ENCODE measurements at regions not wholly inside any gene's neighbourhood (a gene's known extent, or its start where the extent isn't known, plus 50 kb on each side); places are given as distances from the start of the nearest gene placed in this dataset.

DNA sequence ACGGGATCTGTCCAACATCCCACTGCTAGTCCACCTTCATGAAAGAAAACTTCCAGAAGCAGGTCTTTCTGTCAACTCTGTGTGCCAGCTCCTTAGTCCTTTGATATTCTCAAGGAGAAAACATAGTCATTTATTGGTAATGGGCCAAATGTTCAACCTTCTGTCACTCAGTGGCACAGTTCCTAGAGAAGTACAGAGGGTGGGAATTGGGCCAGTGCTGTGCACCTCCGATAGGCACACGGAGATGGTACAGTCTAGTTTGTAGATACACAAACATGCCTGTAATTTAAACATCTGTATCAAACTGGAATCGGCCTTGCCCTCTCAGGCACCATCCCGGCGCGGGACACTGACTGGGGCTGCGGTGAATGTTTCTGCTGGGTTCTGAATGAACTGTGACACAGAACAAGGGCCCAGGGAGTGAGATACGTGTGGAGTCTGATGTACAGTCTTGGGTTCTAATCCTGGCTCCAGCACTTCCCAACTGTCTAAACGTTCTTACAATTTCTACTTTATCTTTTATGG lies 213.9 kb upstream of the SHH start:
- TF ChIP-seq, protein P1, sequence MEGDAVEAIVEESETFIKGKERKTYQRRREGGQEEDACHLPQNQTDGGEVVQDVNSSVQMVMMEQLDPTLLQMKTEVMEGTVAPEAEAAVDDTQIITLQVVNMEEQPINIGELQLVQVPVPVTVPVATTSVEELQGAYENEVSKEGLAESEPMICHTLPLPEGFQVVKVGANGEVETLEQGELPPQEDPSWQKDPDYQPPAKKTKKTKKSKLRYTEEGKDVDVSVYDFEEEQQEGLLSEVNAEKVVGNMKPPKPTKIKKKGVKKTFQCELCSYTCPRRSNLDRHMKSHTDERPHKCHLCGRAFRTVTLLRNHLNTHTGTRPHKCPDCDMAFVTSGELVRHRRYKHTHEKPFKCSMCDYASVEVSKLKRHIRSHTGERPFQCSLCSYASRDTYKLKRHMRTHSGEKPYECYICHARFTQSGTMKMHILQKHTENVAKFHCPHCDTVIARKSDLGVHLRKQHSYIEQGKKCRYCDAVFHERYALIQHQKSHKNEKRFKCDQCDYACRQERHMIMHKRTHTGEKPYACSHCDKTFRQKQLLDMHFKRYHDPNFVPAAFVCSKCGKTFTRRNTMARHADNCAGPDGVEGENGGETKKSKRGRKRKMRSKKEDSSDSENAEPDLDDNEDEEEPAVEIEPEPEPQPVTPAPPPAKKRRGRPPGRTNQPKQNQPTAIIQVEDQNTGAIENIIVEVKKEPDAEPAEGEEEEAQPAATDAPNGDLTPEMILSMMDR (IDR thresholded peaks at IDR 0.05; ENCODE audit: low read depth, low read length, missing input control) = no peak
- TF ChIP-seq RAD21 (IDR thresholded peaks at IDR 0.05) (no peak), YY1 (IDR thresholded peaks at IDR 0.05) (no peak), JUND (IDR thresholded peaks at IDR 0.05) (no peak)
- TF ChIP-seq, protein P2, sequence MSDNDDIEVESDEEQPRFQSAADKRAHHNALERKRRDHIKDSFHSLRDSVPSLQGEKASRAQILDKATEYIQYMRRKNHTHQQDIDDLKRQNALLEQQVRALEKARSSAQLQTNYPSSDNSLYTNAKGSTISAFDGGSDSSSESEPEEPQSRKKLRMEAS (IDR thresholded peaks at IDR 0.05) = no peak
- TF ChIP-seq, protein P3, sequence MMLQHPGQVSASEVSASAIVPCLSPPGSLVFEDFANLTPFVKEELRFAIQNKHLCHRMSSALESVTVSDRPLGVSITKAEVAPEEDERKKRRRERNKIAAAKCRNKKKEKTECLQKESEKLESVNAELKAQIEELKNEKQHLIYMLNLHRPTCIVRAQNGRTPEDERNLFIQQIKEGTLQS (IDR thresholded peaks at IDR 0.05) = no peak
- TF ChIP-seq, protein P4, sequence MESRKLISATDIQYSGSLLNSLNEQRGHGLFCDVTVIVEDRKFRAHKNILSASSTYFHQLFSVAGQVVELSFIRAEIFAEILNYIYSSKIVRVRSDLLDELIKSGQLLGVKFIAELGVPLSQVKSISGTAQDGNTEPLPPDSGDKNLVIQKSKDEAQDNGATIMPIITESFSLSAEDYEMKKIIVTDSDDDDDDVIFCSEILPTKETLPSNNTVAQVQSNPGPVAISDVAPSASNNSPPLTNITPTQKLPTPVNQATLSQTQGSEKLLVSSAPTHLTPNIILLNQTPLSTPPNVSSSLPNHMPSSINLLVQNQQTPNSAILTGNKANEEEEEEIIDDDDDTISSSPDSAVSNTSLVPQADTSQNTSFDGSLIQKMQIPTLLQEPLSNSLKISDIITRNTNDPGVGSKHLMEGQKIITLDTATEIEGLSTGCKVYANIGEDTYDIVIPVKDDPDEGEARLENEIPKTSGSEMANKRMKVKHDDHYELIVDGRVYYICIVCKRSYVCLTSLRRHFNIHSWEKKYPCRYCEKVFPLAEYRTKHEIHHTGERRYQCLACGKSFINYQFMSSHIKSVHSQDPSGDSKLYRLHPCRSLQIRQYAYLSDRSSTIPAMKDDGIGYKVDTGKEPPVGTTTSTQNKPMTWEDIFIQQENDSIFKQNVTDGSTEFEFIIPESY (IDR thresholded peaks at IDR 0.05) = no peak
